Smooth muscle cell (in vitro differentiated cells): ENCODE measurements at regions not wholly inside any gene's neighbourhood (a gene's known extent, or its start where the extent isn't known, plus 50 kb on each side); places are given as distances from the start of the nearest gene placed in this dataset.

ENCODE experiments used
- DNase-seq: peaks from one replicate; lab custom pipeline; 2025; ENCODE audit not compliant: unreplicated experiment; lab: John Stamatoyannopoulos, UW
- H2AFZ ChIP-seq: fragments of 200-600 bp; sonication (generic); 2 replicates; pipeline ENCODE4 v1.6.0; 2016; ENCODE audit warnings: antibody characterized with exemption, low read depth, mild to moderate bottlenecking
- H3F3A ChIP-seq: fragments of 200-600 bp; sonication (generic); 2 replicates; pipeline ENCODE4 v1.6.0; 2017; ENCODE audit warnings: antibody characterized with exemption, low read depth
- H3K27ac ChIP-seq: fragments of 200-600 bp; sonication (generic); 2 replicates; pipeline ENCODE4 v1.5.1; 2016; ENCODE audit warnings: low read depth, mild to moderate bottlenecking
- H3K27me3 ChIP-seq: fragments of 200-600 bp; sonication (generic); 2 replicates; pipeline ENCODE4 v1.6.1; 2016; ENCODE audit warnings: low read depth, mild to moderate bottlenecking
- H3K36me3 ChIP-seq: fragments of 200-600 bp; sonication (generic); 2 replicates; pipeline ENCODE4 v1.5.1; 2016; ENCODE audit warnings: low read depth
- H3K4me1 ChIP-seq: fragments of 200-600 bp; sonication (generic); 2 replicates; pipeline ENCODE4 v1.5.1; 2016; ENCODE audit warnings: low read depth
- H3K4me2 ChIP-seq: fragments of 200-600 bp; sonication (generic); 2 replicates; pipeline ENCODE4 v1.6.0; 2016; ENCODE audit warnings: mild to moderate bottlenecking
- H3K4me3 ChIP-seq: fragments of 200-600 bp; sonication (generic); 2 replicates; pipeline ENCODE4 v1.5.1; 2016; ENCODE audit warnings: mild to moderate bottlenecking
- H3K79me2 ChIP-seq: fragments of 200-600 bp; sonication (generic); 2 replicates; pipeline ENCODE4 v1.6.0; 2016; ENCODE audit warnings: low read depth, mild to moderate bottlenecking
- H3K9ac ChIP-seq: fragments of 200-600 bp; sonication (generic); 2 replicates; pipeline ENCODE4 v1.6.0; 2016; ENCODE audit warnings: low read depth
- H3K9me3 ChIP-seq: fragments of 200-600 bp; sonication (generic); replicated peaks from 2 replicates; pipeline ENCODE4 v1.5.1; 2016; ENCODE audit warnings: low read depth
- H4K20me1 ChIP-seq: fragments of 200-600 bp; sonication (generic); 2 replicates; pipeline ENCODE4 v1.6.0; 2016; ENCODE audit warnings: low read depth
- CTCF ChIP-seq: fragments of 200-600 bp; sonication (generic); IDR thresholded peaks from 2 replicates; pipeline ENCODE4 v1.5.1; 2017; ENCODE audit warnings: borderline replicate concordance, mild to moderate bottlenecking, antibody characterized with exemption; ENCODE audit not compliant: insufficient read depth, poor library complexity, severe bottlenecking
- WGBS: methylation state at CpG from one replicate; pipeline ENCODE4 v1.1.7; 2016; ENCODE audit warnings: low lambda C conversion rate; 5-methylcytosine and 5-hydroxymethylcytosine counted together

- 82% methylated on average over 4 of the region's 4 CpGs for WGBS
- Histone ChIP-seq H3K9me3 (no peaks in the 10 kb centered on the region), H3K27me3 (no peaks in the 10 kb centered on the region), H3K4me1 (no peaks in the 10 kb centered on the region), H3K79me2 (no peaks in the 10 kb centered on the region), H2AFZ (no peak overlapping the region), H3K4me2 (no peak overlapping the region), H3F3A (no peaks in the 10 kb centered on the region), H3K27ac (no peak overlapping the region), H4K20me1 (no peaks in the 10 kb centered on the region), H3K36me3 (no peaks in the 10 kb centered on the region), H3K9ac (no peak overlapping the region), H3K4me3 (no peak overlapping the region)
- no peak for TF ChIP-seq CTCF
- DNase-seq: no peak
These were observed 470.9 kb downstream of the ETS1 start for GRCh38 chr11:128116447-128116846.

GRCh38 chr11:128105950-128106349 is 481.4 kb downstream of the ETS1 start:
- Histone ChIP-seq H3K9me3 (no peaks in the 10 kb centered on the region), H3K4me2 (no peak overlapping the region), H3K4me1 (no peaks in the 10 kb centered on the region), H3K79me2 (no peaks in the 10 kb centered on the region), H3K9ac (no peak overlapping the region), H3K27ac (no peak overlapping the region), H3K4me3 (no peak overlapping the region), H3K36me3 (no peaks in the 10 kb centered on the region), H3F3A (no peaks in the 10 kb centered on the region), H2AFZ (no peak overlapping the region), H4K20me1 (no peaks in the 10 kb centered on the region), H3K27me3 (no peaks in the 10 kb centered on the region)
- TF ChIP-seq CTCF: no peak
- no peak for DNase-seq

GRCh38 chr11:128105511-128105910 is 481.8 kb downstream of the ETS1 start:
- Histone ChIP-seq H2AFZ (no peak overlapping the region), H3K4me1 (no peaks in the 10 kb centered on the region), H4K20me1 (no peaks in the 10 kb centered on the region), H3K27ac (no peak overlapping the region), H3K36me3 (no peaks in the 10 kb centered on the region), H3K79me2 (no peaks in the 10 kb centered on the region), H3K9ac (no peak overlapping the region), H3K4me2 (no peak overlapping the region), H3K4me3 (no peak overlapping the region), H3K9me3 (no peaks in the 10 kb centered on the region), H3K27me3 (no peaks in the 10 kb centered on the region), H3F3A (no peaks in the 10 kb centered on the region)
- no peak for TF ChIP-seq CTCF
- no peak for DNase-seq

- Histone ChIP-seq H3K27me3 (no peaks in the 10 kb centered on the region), H3K4me3 (no peak overlapping the region), H3K79me2 (no peaks in the 10 kb centered on the region), H3K4me1 (no peaks in the 10 kb centered on the region), H3K36me3 (no peaks in the 10 kb centered on the region), H2AFZ (no peak overlapping the region), H3K9me3 (no peaks in the 10 kb centered on the region), H3F3A (no peaks in the 10 kb centered on the region), H3K9ac (no peak overlapping the region), H4K20me1 (no peaks in the 10 kb centered on the region), H3K27ac (no peak overlapping the region), H3K4me2 (no peak overlapping the region)
- no peak for DNase-seq
- 81% methylated on average over 4 of the region's 4 CpGs for WGBS
- no peak for TF ChIP-seq CTCF
These were observed 484.0 kb downstream of the ETS1 start for GRCh38 chr11:128103278-128103873.
